ENCODE measurements at regions not wholly inside any gene's neighbourhood (a gene's known extent, or its start where the extent isn't known, plus 50 kb on each side); places are given as distances from the start of the nearest gene placed in this dataset.

DNA sequence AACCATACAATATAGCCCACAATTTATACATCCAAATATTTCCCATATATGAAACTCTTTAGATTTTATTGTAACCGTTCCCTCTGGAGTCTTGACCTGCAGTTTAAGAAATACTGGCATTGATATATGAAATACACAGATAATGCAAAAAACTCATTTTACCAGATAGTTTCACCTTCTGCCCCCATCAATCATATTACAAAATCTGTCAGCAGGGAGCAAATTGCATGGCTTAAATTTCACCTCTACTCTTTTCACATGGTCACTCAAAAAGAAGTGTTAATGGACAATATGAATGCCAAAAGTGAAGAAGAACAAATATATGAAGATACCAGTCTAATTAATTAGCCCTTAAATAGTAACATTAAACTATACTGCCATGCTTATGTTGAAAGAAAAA, 57.0 kb upstream of the TMEM106B start:
- H3K9ac ChIP-seq (ENCODE audit: low read length), result no peak overlapping the region
- H3F3A ChIP-seq (ENCODE audit: insufficient read depth, low read length, poor library complexity, severe bottlenecking), result no peaks in the 10 kb centered on the region
- no peaks in the 10 kb centered on the region for H3K36me3 ChIP-seq (ENCODE audit: insufficient read depth, low read length)
- H3K79me2 ChIP-seq (replicated peaks; ENCODE audit: insufficient read depth, low read length), result no peaks in the 10 kb centered on the region
- no peaks in the 10 kb centered on the region for H3K9me3 ChIP-seq (ENCODE audit: low read length)
- no peak overlapping the region for H3K4me2 ChIP-seq (ENCODE audit: low read length)
- H2AFZ ChIP-seq (ENCODE audit: low read depth, low read length), result no peak overlapping the region
- no peak overlapping the region for H3K27ac ChIP-seq (ENCODE audit: low read length)
- no peaks in the 10 kb centered on the region for H4K20me1 ChIP-seq (ENCODE audit: insufficient read depth)
- no peak for TF ChIP-seq RAD21 (conservative IDR thresholded peaks at IDR 0.05)
- TF ChIP-seq POLR2AphosphoS5 (IDR thresholded peaks at IDR 0.05), result no peak
- no peak for TF ChIP-seq SMC3 (conservative IDR thresholded peaks at IDR 0.05; ENCODE audit: poor library complexity)
- no peak for TF ChIP-seq EZH2 (IDR thresholded peaks at IDR 0.05; ENCODE audit: borderline replicate concordance, insufficient read depth, low read length, poor library complexity, severe bottlenecking)
- TF ChIP-seq EP300 (conservative IDR thresholded peaks at IDR 0.05; ENCODE audit: poor library complexity, severe bottlenecking), result no peak
- TF ChIP-seq REST (IDR thresholded peaks at IDR 0.05; ENCODE audit: borderline replicate concordance), result no peak
- TF ChIP-seq, protein P1, sequence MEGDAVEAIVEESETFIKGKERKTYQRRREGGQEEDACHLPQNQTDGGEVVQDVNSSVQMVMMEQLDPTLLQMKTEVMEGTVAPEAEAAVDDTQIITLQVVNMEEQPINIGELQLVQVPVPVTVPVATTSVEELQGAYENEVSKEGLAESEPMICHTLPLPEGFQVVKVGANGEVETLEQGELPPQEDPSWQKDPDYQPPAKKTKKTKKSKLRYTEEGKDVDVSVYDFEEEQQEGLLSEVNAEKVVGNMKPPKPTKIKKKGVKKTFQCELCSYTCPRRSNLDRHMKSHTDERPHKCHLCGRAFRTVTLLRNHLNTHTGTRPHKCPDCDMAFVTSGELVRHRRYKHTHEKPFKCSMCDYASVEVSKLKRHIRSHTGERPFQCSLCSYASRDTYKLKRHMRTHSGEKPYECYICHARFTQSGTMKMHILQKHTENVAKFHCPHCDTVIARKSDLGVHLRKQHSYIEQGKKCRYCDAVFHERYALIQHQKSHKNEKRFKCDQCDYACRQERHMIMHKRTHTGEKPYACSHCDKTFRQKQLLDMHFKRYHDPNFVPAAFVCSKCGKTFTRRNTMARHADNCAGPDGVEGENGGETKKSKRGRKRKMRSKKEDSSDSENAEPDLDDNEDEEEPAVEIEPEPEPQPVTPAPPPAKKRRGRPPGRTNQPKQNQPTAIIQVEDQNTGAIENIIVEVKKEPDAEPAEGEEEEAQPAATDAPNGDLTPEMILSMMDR (IDR thresholded peaks at IDR 0.05; ENCODE audit: poor library complexity, severe bottlenecking), result no peak
- no peak for TF ChIP-seq MXI1 (conservative IDR thresholded peaks at IDR 0.05; ENCODE audit: poor library complexity, severe bottlenecking)
- no peak for TF ChIP-seq TAF1 (IDR thresholded peaks at IDR 0.05; ENCODE audit: low read depth)
- no peaks in the 10 kb centered on the region for H3K27me3 ChIP-seq (ENCODE audit: insufficient read depth, low read depth, low read length)
- no peaks in the 10 kb centered on the region for H3K9me2 ChIP-seq (ENCODE audit: insufficient read depth, low read length)
- H3K4me3 ChIP-seq (ENCODE audit: low read length), result no peak overlapping the region

DNA sequence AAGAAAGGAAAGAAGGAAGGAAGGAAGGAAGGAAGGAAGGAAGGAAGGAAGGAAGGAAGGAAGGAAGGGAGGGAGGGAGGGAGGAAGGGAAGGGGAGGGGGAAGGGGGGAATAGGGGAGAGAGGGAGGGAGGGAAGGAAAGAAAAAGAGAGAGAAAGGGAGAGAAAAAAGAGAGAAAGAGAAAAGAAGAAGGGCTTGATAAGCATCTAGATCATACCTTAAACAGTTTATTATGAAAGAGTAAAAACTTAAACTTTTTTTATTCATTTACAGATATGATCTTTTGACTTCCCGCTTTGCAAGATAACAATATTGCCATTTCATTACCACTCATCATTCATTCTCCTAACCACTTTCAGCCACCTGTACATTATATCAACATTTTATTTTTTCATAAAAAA, 53.6 kb upstream of the TMEM106B start:
- no peak overlapping the region for H2AFZ ChIP-seq (ENCODE audit: low read depth, low read length)
- no peaks in the 10 kb centered on the region for H3F3A ChIP-seq (ENCODE audit: insufficient read depth, low read length, poor library complexity, severe bottlenecking)
- H3K27ac ChIP-seq (ENCODE audit: low read length), result no peak overlapping the region
- H3K9me3 ChIP-seq (ENCODE audit: low read length), result no peaks in the 10 kb centered on the region
- H3K27me3 ChIP-seq (ENCODE audit: insufficient read depth, low read depth, low read length), result no peaks in the 10 kb centered on the region
- H3K4me3 ChIP-seq (ENCODE audit: low read length), result no peak overlapping the region
- H4K20me1 ChIP-seq (ENCODE audit: insufficient read depth), result no peaks in the 10 kb centered on the region
- no peak overlapping the region for H3K9ac ChIP-seq (ENCODE audit: low read length)
- H3K36me3 ChIP-seq (ENCODE audit: insufficient read depth, low read length), result no peaks in the 10 kb centered on the region
- TF ChIP-seq POLR2AphosphoS5 (IDR thresholded peaks at IDR 0.05), result no peak
- TF ChIP-seq RAD21 (conservative IDR thresholded peaks at IDR 0.05), result no peak
- no peak for TF ChIP-seq EP300 (conservative IDR thresholded peaks at IDR 0.05; ENCODE audit: poor library complexity, severe bottlenecking)
- TF ChIP-seq MXI1 (conservative IDR thresholded peaks at IDR 0.05; ENCODE audit: poor library complexity, severe bottlenecking), result no peak
- TF ChIP-seq, protein P1 (IDR thresholded peaks at IDR 0.05; ENCODE audit: poor library complexity, severe bottlenecking), result no peak
- TF ChIP-seq REST (IDR thresholded peaks at IDR 0.05; ENCODE audit: borderline replicate concordance), result no peak
- TF ChIP-seq SMC3 (conservative IDR thresholded peaks at IDR 0.05; ENCODE audit: poor library complexity), result no peak
- TF ChIP-seq TAF1 (IDR thresholded peaks at IDR 0.05; ENCODE audit: low read depth), result no peak
- TF ChIP-seq EZH2 (IDR thresholded peaks at IDR 0.05; ENCODE audit: borderline replicate concordance, insufficient read depth, low read length, poor library complexity, severe bottlenecking), result no peak
- H3K9me2 ChIP-seq (ENCODE audit: insufficient read depth, low read length), result no peaks in the 10 kb centered on the region
- no peaks in the 10 kb centered on the region for H3K79me2 ChIP-seq (replicated peaks; ENCODE audit: insufficient read depth, low read length)
- H3K4me2 ChIP-seq (ENCODE audit: low read length), result no peak overlapping the region
